ENCODE measurements at regions not wholly inside any gene's neighbourhood (a gene's known extent, or its start where the extent isn't known, plus 50 kb on each side); places are given as distances from the start of the nearest gene placed in this dataset.

GRCh38 chr5:97832645-97833296 lies 649.7 kb upstream of the RIOK2 start:
- H3K9me3 Mint-ChIP-seq: no peaks in the 10 kb centered on the region

DNA sequence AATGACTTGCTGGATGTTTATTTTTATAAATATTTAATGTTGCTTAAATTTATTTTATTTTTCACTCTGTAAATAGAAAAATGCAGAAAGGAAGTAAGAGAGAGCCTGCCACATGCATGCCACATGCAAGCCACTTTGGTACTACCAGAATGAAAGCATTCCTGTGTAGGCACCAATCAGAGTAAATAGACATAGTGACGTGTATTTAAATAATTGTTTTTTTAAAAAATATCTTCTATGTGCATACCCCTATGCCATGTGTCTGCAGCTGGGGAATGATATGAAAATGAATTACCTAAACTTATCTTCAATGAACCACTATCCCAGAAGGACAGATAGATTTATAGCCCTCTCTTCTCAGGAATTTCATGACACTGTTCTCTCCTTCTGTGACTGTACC lies 651.5 kb upstream of the RIOK2 start:
- ChIA-PET POLR2A (no interaction called here), CTCF (no interaction called here)
- Mint-ChIP-seq H3K9me3 (no peaks in the 10 kb centered on the region), H3K36me3 (no peaks in the 10 kb centered on the region), H3K4me3 (no peak overlapping the region), H3K27me3 (ENCODE audit: low read depth) (no peaks in the 10 kb centered on the region), H3K4me1 (peaks cover 4% of the 10 kb centered on the region; the same call in 1 of the 2 replicates), H3K27ac (no peak overlapping the region)
- ATAC-seq (no peak), DNase-seq (ENCODE audit: low spot score) (no peak)
- no peak for TF ChIP-seq ZNF396 (CRISPR knock-in tag; IDR thresholded peaks at IDR 0.05; ENCODE audit: borderline replicate concordance)
- TF ChIP-seq, protein P1, sequence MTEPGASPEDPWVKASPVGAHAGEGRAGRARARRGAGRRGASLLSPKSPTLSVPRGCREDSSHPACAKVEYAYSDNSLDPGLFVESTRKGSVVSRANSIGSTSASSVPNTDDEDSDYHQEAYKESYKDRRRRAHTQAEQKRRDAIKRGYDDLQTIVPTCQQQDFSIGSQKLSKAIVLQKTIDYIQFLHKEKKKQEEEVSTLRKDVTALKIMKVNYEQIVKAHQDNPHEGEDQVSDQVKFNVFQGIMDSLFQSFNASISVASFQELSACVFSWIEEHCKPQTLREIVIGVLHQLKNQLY (CRISPR knock-in tag; IDR thresholded peaks at IDR 0.05): no peak
- no peak for TF ChIP-seq ATF2 (CRISPR knock-in tag; IDR thresholded peaks at IDR 0.05; ENCODE audit: borderline replicate concordance, low read depth)
- TF ChIP-seq SMAD3 (CRISPR knock-in tag; IDR thresholded peaks at IDR 0.05; ENCODE audit: borderline replicate concordance): no peak
- no peak for TF ChIP-seq PRRX2 (CRISPR knock-in tag; IDR thresholded peaks at IDR 0.05)
- no peak for TF ChIP-seq ZNF317 (CRISPR knock-in tag; IDR thresholded peaks at IDR 0.05; ENCODE audit: borderline replicate concordance, low read depth)
- TF ChIP-seq, protein P2, sequence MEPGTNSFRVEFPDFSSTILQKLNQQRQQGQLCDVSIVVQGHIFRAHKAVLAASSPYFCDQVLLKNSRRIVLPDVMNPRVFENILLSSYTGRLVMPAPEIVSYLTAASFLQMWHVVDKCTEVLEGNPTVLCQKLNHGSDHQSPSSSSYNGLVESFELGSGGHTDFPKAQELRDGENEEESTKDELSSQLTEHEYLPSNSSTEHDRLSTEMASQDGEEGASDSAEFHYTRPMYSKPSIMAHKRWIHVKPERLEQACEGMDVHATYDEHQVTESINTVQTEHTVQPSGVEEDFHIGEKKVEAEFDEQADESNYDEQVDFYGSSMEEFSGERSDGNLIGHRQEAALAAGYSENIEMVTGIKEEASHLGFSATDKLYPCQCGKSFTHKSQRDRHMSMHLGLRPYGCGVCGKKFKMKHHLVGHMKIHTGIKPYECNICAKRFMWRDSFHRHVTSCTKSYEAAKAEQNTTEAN (CRISPR knock-in tag; IDR thresholded peaks at IDR 0.05): no peak
- TF ChIP-seq USF2 (CRISPR knock-in tag; IDR thresholded peaks at IDR 0.05): no peak

More at GRCh38 chr5:97832645-97833296, 649.7 kb upstream of the RIOK2 start:
- no peak overlapping the region for H3K4me3 Mint-ChIP-seq
- POLR2A ChIA-PET: no interaction called here
- TF ChIP-seq ZMAT4 (CRISPR knock-in tag; IDR thresholded peaks at IDR 0.05): no peak
- TF ChIP-seq JUN (CRISPR knock-in tag; IDR thresholded peaks at IDR 0.05): no peak
- TF ChIP-seq ZNF263 (CRISPR knock-in tag; IDR thresholded peaks at IDR 0.05; ENCODE audit: low read depth): no peak
- no peak for TF ChIP-seq CBFB (CRISPR knock-in tag; IDR thresholded peaks at IDR 0.05; ENCODE audit: low read depth)
- no peak for TF ChIP-seq ZNF396 (CRISPR knock-in tag; IDR thresholded peaks at IDR 0.05; ENCODE audit: borderline replicate concordance)
- no peak for TF ChIP-seq HMGXB4 (CRISPR knock-in tag; IDR thresholded peaks at IDR 0.05)
- TF ChIP-seq TEAD1 (CRISPR knock-in tag; IDR thresholded peaks at IDR 0.05): no peak
- TF ChIP-seq, protein P3, sequence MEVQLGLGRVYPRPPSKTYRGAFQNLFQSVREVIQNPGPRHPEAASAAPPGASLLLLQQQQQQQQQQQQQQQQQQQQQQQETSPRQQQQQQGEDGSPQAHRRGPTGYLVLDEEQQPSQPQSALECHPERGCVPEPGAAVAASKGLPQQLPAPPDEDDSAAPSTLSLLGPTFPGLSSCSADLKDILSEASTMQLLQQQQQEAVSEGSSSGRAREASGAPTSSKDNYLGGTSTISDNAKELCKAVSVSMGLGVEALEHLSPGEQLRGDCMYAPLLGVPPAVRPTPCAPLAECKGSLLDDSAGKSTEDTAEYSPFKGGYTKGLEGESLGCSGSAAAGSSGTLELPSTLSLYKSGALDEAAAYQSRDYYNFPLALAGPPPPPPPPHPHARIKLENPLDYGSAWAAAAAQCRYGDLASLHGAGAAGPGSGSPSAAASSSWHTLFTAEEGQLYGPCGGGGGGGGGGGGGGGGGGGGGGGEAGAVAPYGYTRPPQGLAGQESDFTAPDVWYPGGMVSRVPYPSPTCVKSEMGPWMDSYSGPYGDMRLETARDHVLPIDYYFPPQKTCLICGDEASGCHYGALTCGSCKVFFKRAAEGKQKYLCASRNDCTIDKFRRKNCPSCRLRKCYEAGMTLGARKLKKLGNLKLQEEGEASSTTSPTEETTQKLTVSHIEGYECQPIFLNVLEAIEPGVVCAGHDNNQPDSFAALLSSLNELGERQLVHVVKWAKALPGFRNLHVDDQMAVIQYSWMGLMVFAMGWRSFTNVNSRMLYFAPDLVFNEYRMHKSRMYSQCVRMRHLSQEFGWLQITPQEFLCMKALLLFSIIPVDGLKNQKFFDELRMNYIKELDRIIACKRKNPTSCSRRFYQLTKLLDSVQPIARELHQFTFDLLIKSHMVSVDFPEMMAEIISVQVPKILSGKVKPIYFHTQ (CRISPR knock-in tag; IDR thresholded peaks at IDR 0.05): no peak
- TF ChIP-seq, protein P4, sequence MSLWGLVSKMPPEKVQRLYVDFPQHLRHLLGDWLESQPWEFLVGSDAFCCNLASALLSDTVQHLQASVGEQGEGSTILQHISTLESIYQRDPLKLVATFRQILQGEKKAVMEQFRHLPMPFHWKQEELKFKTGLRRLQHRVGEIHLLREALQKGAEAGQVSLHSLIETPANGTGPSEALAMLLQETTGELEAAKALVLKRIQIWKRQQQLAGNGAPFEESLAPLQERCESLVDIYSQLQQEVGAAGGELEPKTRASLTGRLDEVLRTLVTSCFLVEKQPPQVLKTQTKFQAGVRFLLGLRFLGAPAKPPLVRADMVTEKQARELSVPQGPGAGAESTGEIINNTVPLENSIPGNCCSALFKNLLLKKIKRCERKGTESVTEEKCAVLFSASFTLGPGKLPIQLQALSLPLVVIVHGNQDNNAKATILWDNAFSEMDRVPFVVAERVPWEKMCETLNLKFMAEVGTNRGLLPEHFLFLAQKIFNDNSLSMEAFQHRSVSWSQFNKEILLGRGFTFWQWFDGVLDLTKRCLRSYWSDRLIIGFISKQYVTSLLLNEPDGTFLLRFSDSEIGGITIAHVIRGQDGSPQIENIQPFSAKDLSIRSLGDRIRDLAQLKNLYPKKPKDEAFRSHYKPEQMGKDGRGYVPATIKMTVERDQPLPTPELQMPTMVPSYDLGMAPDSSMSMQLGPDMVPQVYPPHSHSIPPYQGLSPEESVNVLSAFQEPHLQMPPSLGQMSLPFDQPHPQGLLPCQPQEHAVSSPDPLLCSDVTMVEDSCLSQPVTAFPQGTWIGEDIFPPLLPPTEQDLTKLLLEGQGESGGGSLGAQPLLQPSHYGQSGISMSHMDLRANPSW (CRISPR knock-in tag; conservative IDR thresholded peaks at IDR 0.05; ENCODE audit: low read depth): no peak
- DNase-seq (ENCODE audit: low spot score): no peak
- H3K27me3 Mint-ChIP-seq (ENCODE audit: low read depth): no peaks in the 10 kb centered on the region
- H3K27ac Mint-ChIP-seq: no peak overlapping the region
- H3K4me1 Mint-ChIP-seq: peaks cover 4% of the 10 kb centered on the region; the same call in 1 of the 2 replicates
- CTCF ChIA-PET: no interaction called here
- no peaks in the 10 kb centered on the region for H3K36me3 Mint-ChIP-seq
- ATAC-seq: no peak

Measured in WTC11 (cell line).